ENCODE measurements at regions not wholly inside any gene's neighbourhood (a gene's known extent, or its start where the extent isn't known, plus 50 kb on each side); places are given as distances from the start of the nearest gene placed in this dataset.

- TF ChIP-seq PRDM15 (CRISPR knock-in tag; IDR thresholded peaks at IDR 0.05) (no peak), TARDBP (IDR thresholded peaks at IDR 0.05; ENCODE audit: borderline replicate concordance) (no peak), ZZZ3 (IDR thresholded peaks at IDR 0.05; ENCODE audit: control insufficient read depth, insufficient read length, low read depth) (no peak), ZSCAN29 (IDR thresholded peaks at IDR 0.05) (no peak), CBX3 (IDR thresholded peaks at IDR 0.05; ENCODE audit: borderline replicate concordance, low read depth) (no peak), SP1 (IDR thresholded peaks at IDR 0.05; ENCODE audit: low read depth, low read length) (no peak), MEF2B (IDR thresholded peaks at IDR 0.05; ENCODE audit: partially characterized antibody, poor library complexity, severe bottlenecking) (no peak), SMC3 (IDR thresholded peaks at IDR 0.05; ENCODE audit: borderline replicate concordance, low read length) (no peak), NRF1 (conservative IDR thresholded peaks at IDR 0.05; ENCODE audit: low read depth, low read length) (no peak), ATF7 (IDR thresholded peaks at IDR 0.05; ENCODE audit: low read depth) (no peak), KAT2A (conservative IDR thresholded peaks at IDR 0.05; ENCODE audit: control insufficient read depth, low read depth, low read length) (no peak), MYB (IDR thresholded peaks at IDR 0.05; ENCODE audit: borderline replicate concordance, low read depth, low read length) (no peak), E2F4 (IDR thresholded peaks at IDR 0.05; ENCODE audit: low read depth, low read length) (no peak), TCF12 (IDR thresholded peaks at IDR 0.05; ENCODE audit: low read depth, low read length) (no peak), TCF3 (IDR thresholded peaks at IDR 0.05; ENCODE audit: borderline replicate concordance, insufficient read depth, low read depth, low read length) (no peak), KLF5 (IDR thresholded peaks at IDR 0.05; ENCODE audit: partially characterized antibody) (no peak), NFIC (IDR thresholded peaks at IDR 0.05; ENCODE audit: low read depth, low read length) (peak; percentile 81; the same call in 1 of the 2 replicates), CEBPZ (IDR thresholded peaks at IDR 0.05; ENCODE audit: low read depth, low read length) (no peak), SPI1 (IDR thresholded peaks at IDR 0.05; ENCODE audit: borderline replicate concordance, insufficient read depth, low read depth, low read length) (peak; percentile 79), BCL11A (IDR thresholded peaks at IDR 0.05; ENCODE audit: low read depth, low read length) (peak; percentile 64; the same call in 1 of the 2 replicates), CBFB (IDR thresholded peaks at IDR 0.05; ENCODE audit: low read depth) (no peak), RAD51 (IDR thresholded peaks at IDR 0.05) (no peak), JUNB (IDR thresholded peaks at IDR 0.05) (peak; percentile 69), FOXK2 (IDR thresholded peaks at IDR 0.05) (no peak), ZNF207 (IDR thresholded peaks at IDR 0.05; ENCODE audit: borderline replicate concordance) (no peak)
Observed at GRCh38 chr6:128657181-128657580, 136.8 kb upstream of the PTPRK start (continued).

All from GM12878 (cell line).